GM23338 (cell line): ENCODE measurements at regions not wholly inside any gene's neighbourhood (a gene's known extent, or its start where the extent isn't known, plus 50 kb on each side); places are given as distances from the start of the nearest gene placed in this dataset.

Experiments
- ATAC-seq: fragments of 200-7000 bp; cut with Tn5 transposase; 3 replicates; pipeline ENCODE4 v1.9.1; 2020
- DNase-seq: peaks from one replicate; pipeline ENCODE4 v3.0.0-alpha.2; 2015; ENCODE audit warnings: low spot score
- H2AFZ ChIP-seq: fragments of 200-600 bp; sonication (generic); 2 replicates; pipeline ENCODE4 v1.8.0; 2016; ENCODE audit warnings: antibody characterized with exemption, mild to moderate bottlenecking, moderate library complexity
- H3F3A ChIP-seq: fragments of 200-600 bp; sonication (generic); replicated peaks from 2 replicates; pipeline ENCODE4 v1.8.0; 2017; ENCODE audit warnings: antibody characterized with exemption, mixed run types, low read depth
- H3K27ac ChIP-seq: fragments of 200-600 bp; sonication (generic); 2 replicates; pipeline ENCODE4 v1.6.1; 2016; ENCODE audit warnings: low read depth
- H3K27me3 ChIP-seq: fragments of 200-600 bp; sonication (generic); 2 replicates; pipeline ENCODE4 v1.8.0; 2016; ENCODE audit warnings: mild to moderate bottlenecking, mixed run types, moderate library complexity; ENCODE audit not compliant: insufficient read depth
- H3K36me3 ChIP-seq: fragments of 200-600 bp; sonication (generic); 2 replicates; pipeline ENCODE4 v1.8.0; 2016; ENCODE audit warnings: mild to moderate bottlenecking; ENCODE audit not compliant: insufficient read depth
- H3K4me1 ChIP-seq: fragments of 200-600 bp; sonication (generic); 2 replicates; pipeline ENCODE4 v1.8.0; 2016; ENCODE audit warnings: mild to moderate bottlenecking, moderate library complexity; ENCODE audit not compliant: insufficient read depth
- H3K4me2 ChIP-seq: fragments of 200-600 bp; sonication (generic); 2 replicates; pipeline ENCODE4 v1.7.1; 2017; ENCODE audit warnings: mixed run types
- H3K4me3 ChIP-seq: fragments of 200-600 bp; sonication (generic); 2 replicates; pipeline ENCODE4 v1.6.1; 2016; ENCODE audit warnings: mixed run types
- H3K79me2 ChIP-seq: fragments of 200-600 bp; sonication (generic); replicated peaks from 2 replicates; pipeline ENCODE4 v1.8.0; 2017; ENCODE audit warnings: mild to moderate bottlenecking; ENCODE audit not compliant: insufficient read depth
- H3K9me2 ChIP-seq: fragments of 200-600 bp; sonication (generic); 2 replicates; pipeline ENCODE4 v1.8.0; 2017; ENCODE audit not compliant: insufficient read depth
- H4K20me1 ChIP-seq: fragments of 200-600 bp; sonication (generic); replicated peaks from 2 replicates; pipeline ENCODE4 v1.8.0; 2017; ENCODE audit warnings: mild to moderate bottlenecking; ENCODE audit not compliant: insufficient read depth
- H3K27ac Mint-ChIP-seq: 2 replicates; pipeline ENCODE4 v1.8.0; 2020; ENCODE audit warnings: inconsistent platforms, mild to moderate bottlenecking, moderate library complexity, mixed read lengths
- H3K27me3 Mint-ChIP-seq: 3 replicates; pipeline ENCODE4 v1.8.0; 2022; ENCODE audit warnings: low read depth, mild to moderate bottlenecking, moderate library complexity, mixed read lengths, inconsistent platforms; ENCODE audit not compliant: insufficient read depth, poor library complexity
- H3K36me3 Mint-ChIP-seq: 3 replicates; pipeline ENCODE4 v1.8.0; 2021; ENCODE audit warnings: low read depth, mild to moderate bottlenecking, inconsistent platforms, moderate library complexity, mixed read lengths
- H3K4me1 Mint-ChIP-seq: 3 replicates; pipeline ENCODE4 v1.8.0; 2020; ENCODE audit warnings: mild to moderate bottlenecking, inconsistent platforms, mixed read lengths
- H3K4me3 Mint-ChIP-seq: 3 replicates; pipeline ENCODE4 v1.8.0; 2021; ENCODE audit warnings: moderate library complexity, mild to moderate bottlenecking, inconsistent platforms, mixed read lengths
- H3K9me3 Mint-ChIP-seq: 3 replicates; pipeline ENCODE4 v1.8.0; 2020; ENCODE audit warnings: moderate library complexity, mild to moderate bottlenecking, inconsistent platforms, mixed read lengths
- CREB1 ChIP-seq: fragments of 250-450 bp; sonication (Bioruptor Pico); IDR thresholded peaks from 2 replicates; pipeline ENCODE4 v1.5.0; 2020; ENCODE audit warnings: low read depth, mild to moderate bottlenecking, moderate library complexity
- EZH2 ChIP-seq: fragments of 200-600 bp; sonication (generic); IDR thresholded peaks from one replicate; pipeline ENCODE4 v1.8.0; 2017; ENCODE audit warnings: antibody characterized with exemption, mild to moderate bottlenecking, low read depth; ENCODE audit not compliant: unreplicated experiment
- EZH2phosphoT487 ChIP-seq: fragments of 200-600 bp; sonication (generic); IDR thresholded peaks from one replicate; pipeline ENCODE4 v1.8.1; 2018; ENCODE audit warnings: antibody characterized with exemption; ENCODE audit not compliant: unreplicated experiment
- JUNB ChIP-seq: IDR thresholded peaks from one replicate; pipeline ENCODE4 v1.6.1; 2016; ENCODE audit warnings: antibody characterized with exemption; ENCODE audit not compliant: unreplicated experiment
- NANOG ChIP-seq: IDR thresholded peaks from 2 replicates; pipeline ENCODE4 v1.6.1; 2016; ENCODE audit warnings: antibody characterized with exemption, borderline replicate concordance
- STAT1 ChIP-seq: IDR thresholded peaks from one replicate; pipeline ENCODE4 v1.6.1; 2016; ENCODE audit warnings: antibody characterized with exemption; ENCODE audit not compliant: unreplicated experiment
- TF ChIP-seq, protein P1 (sequence below): fragments of 250-450 bp; sonication (Bioruptor Pico); IDR thresholded peaks from 2 replicates; pipeline ENCODE4 v1.5.0; 2020; ENCODE audit warnings: mild to moderate bottlenecking, moderate library complexity
- TF ChIP-seq, protein P2 (sequence below), 2 experiments: fragments of 200-600 bp in 1 of 2; sonication (generic) in 1 of 2; conservative IDR thresholded peaks; 2 replicates each; pipeline versions ENCODE4 v1.5.1 to v1.6.1; 2016 to 2017; ENCODE audit warnings: antibody characterized with exemption in 2 of 2, low read depth in 2 of 2, mild to moderate bottlenecking in 2 of 2, moderate library complexity in 1 of 2
- TF ChIP-seq, protein P3 (sequence below): IDR thresholded peaks from one replicate; pipeline ENCODE4 v1.6.1; 2018; ENCODE audit warnings: antibody characterized with exemption; ENCODE audit not compliant: unreplicated experiment

DNA sequence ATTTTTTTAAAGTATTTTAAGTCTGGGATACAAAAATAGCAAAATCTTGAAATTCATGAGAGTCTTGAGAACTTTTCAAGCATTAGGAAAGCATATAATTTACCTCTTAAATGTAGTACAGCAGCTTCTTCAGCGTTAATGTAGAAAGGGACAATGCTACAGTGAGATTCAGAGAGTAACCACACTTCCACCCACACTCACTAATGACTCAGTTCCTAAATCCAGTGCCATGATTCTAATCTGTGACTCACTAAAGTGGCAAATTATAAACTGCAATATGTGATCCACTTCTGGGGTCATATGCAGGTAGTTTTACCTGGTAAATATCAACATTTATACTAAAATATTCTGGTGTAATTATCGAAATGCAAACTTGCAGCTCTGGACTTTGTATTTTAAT, 434.5 kb upstream of the TUSC1 start (continued):
- TF ChIP-seq, protein P1, sequence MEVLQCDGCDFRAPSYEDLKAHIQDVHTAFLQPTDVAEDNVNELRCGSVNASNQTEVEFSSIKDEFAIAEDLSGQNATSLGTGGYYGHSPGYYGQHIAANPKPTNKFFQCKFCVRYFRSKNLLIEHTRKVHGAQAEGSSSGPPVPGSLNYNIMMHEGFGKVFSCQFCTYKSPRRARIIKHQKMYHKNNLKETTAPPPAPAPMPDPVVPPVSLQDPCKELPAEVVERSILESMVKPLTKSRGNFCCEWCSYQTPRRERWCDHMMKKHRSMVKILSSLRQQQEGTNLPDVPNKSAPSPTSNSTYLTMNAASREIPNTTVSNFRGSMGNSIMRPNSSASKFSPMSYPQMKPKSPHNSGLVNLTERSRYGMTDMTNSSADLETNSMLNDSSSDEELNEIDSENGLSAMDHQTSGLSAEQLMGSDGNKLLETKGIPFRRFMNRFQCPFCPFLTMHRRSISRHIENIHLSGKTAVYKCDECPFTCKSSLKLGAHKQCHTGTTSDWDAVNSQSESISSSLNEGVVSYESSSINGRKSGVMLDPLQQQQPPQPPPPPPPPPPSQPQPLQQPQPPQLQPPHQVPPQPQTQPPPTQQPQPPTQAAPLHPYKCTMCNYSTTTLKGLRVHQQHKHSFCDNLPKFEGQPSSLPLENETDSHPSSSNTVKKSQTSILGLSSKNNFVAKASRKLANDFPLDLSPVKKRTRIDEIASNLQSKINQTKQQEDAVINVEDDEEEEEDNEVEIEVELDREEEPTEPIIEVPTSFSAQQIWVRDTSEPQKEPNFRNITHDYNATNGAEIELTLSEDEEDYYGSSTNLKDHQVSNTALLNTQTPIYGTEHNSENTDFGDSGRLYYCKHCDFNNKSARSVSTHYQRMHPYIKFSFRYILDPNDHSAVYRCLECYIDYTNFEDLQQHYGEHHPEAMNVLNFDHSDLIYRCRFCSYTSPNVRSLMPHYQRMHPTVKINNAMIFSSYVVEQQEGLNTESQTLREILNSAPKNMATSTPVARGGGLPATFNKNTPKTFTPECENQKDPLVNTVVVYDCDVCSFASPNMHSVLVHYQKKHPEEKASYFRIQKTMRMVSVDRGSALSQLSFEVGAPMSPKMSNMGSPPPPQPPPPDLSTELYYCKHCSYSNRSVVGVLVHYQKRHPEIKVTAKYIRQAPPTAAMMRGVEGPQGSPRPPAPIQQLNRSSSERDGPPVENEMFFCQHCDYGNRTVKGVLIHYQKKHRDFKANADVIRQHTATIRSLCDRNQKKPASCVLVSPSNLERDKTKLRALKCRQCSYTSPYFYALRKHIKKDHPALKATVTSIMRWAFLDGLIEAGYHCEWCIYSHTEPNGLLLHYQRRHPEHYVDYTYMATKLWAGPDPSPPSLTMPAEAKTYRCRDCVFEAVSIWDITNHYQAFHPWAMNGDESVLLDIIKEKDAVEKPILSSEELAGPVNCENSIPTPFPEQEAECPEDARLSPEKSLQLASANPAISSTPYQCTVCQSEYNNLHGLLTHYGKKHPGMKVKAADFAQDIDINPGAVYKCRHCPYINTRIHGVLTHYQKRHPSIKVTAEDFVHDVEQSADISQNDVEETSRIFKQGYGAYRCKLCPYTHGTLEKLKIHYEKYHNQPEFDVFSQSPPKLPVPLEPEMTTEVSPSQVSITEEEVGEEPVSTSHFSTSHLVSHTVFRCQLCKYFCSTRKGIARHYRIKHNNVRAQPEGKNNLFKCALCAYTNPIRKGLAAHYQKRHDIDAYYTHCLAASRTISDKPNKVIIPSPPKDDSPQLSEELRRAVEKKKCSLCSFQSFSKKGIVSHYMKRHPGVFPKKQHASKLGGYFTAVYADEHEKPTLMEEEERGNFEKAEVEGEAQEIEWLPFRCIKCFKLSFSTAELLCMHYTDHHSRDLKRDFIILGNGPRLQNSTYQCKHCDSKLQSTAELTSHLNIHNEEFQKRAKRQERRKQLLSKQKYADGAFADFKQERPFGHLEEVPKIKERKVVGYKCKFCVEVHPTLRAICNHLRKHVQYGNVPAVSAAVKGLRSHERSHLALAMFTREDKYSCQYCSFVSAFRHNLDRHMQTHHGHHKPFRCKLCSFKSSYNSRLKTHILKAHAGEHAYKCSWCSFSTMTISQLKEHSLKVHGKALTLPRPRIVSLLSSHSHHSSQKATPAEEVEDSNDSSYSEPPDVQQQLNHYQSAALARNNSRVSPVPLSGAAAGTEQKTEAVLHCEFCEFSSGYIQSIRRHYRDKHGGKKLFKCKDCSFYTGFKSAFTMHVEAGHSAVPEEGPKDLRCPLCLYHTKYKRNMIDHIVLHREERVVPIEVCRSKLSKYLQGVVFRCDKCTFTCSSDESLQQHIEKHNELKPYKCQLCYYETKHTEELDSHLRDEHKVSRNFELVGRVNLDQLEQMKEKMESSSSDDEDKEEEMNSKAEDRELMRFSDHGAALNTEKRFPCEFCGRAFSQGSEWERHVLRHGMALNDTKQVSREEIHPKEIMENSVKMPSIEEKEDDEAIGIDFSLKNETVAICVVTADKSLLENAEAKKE (CRISPR knock-in tag) = no peak
- TF ChIP-seq CREB1 (no peak), EZH2phosphoT487 (no peak), STAT1 (no peak), NANOG (no peak)
- TF ChIP-seq, protein P2, sequence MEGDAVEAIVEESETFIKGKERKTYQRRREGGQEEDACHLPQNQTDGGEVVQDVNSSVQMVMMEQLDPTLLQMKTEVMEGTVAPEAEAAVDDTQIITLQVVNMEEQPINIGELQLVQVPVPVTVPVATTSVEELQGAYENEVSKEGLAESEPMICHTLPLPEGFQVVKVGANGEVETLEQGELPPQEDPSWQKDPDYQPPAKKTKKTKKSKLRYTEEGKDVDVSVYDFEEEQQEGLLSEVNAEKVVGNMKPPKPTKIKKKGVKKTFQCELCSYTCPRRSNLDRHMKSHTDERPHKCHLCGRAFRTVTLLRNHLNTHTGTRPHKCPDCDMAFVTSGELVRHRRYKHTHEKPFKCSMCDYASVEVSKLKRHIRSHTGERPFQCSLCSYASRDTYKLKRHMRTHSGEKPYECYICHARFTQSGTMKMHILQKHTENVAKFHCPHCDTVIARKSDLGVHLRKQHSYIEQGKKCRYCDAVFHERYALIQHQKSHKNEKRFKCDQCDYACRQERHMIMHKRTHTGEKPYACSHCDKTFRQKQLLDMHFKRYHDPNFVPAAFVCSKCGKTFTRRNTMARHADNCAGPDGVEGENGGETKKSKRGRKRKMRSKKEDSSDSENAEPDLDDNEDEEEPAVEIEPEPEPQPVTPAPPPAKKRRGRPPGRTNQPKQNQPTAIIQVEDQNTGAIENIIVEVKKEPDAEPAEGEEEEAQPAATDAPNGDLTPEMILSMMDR (conservative IDR thresholded peaks at IDR 0.05; ENCODE audit: low read depth in 2 of 2) = no peak

DNA sequence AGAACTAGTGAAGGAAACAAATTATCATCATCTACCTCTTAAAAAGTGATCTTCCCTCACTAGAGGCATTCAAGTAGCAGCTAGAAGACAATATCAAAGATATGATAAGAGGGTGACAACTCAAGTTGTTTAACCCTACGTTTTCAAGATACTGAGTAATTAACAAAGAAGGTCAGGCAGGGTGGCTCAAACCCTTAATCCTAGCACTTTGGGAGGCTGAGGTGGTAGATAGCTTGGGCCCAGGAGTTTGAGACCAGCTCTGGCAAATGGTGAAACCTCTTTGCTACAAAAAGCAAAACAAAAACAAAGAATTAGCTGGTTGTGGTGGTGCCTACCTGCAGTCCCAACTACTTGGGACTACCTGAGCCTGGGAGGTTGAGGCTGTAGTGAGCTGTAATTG, 408.2 kb upstream of the TUSC1 start:
- no peaks in the 10 kb centered on the region for H3K27me3 Mint-ChIP-seq
- no peak overlapping the region for H3K27ac Mint-ChIP-seq
- Histone ChIP-seq H2AFZ (no peak overlapping the region), H4K20me1 (no peaks in the 10 kb centered on the region), H3K36me3 (no peaks in the 10 kb centered on the region), H3K4me2 (no peak overlapping the region), H3F3A (no peaks in the 10 kb centered on the region), H3K4me3 (no peak overlapping the region), H3K27ac (no peak overlapping the region), H3K79me2 (no peaks in the 10 kb centered on the region), H3K27me3 (no peaks in the 10 kb centered on the region), H3K9me2 (no peaks in the 10 kb centered on the region), H3K4me1 (no peaks in the 10 kb centered on the region)
- H3K36me3 Mint-ChIP-seq = no peaks in the 10 kb centered on the region
- no peak overlapping the region for H3K4me3 Mint-ChIP-seq
- no peak for ATAC-seq
- no peaks in the 10 kb centered on the region for H3K4me1 Mint-ChIP-seq
- no peaks in the 10 kb centered on the region for H3K9me3 Mint-ChIP-seq
- no peak for DNase-seq
- TF ChIP-seq EZH2 (no peak), NANOG (no peak), JUNB (no peak), STAT1 (no peak), CREB1 (no peak)
- TF ChIP-seq, protein P2 (conservative IDR thresholded peaks at IDR 0.05; ENCODE audit: low read depth in 2 of 2) = no peak
- TF ChIP-seq, protein P3, sequence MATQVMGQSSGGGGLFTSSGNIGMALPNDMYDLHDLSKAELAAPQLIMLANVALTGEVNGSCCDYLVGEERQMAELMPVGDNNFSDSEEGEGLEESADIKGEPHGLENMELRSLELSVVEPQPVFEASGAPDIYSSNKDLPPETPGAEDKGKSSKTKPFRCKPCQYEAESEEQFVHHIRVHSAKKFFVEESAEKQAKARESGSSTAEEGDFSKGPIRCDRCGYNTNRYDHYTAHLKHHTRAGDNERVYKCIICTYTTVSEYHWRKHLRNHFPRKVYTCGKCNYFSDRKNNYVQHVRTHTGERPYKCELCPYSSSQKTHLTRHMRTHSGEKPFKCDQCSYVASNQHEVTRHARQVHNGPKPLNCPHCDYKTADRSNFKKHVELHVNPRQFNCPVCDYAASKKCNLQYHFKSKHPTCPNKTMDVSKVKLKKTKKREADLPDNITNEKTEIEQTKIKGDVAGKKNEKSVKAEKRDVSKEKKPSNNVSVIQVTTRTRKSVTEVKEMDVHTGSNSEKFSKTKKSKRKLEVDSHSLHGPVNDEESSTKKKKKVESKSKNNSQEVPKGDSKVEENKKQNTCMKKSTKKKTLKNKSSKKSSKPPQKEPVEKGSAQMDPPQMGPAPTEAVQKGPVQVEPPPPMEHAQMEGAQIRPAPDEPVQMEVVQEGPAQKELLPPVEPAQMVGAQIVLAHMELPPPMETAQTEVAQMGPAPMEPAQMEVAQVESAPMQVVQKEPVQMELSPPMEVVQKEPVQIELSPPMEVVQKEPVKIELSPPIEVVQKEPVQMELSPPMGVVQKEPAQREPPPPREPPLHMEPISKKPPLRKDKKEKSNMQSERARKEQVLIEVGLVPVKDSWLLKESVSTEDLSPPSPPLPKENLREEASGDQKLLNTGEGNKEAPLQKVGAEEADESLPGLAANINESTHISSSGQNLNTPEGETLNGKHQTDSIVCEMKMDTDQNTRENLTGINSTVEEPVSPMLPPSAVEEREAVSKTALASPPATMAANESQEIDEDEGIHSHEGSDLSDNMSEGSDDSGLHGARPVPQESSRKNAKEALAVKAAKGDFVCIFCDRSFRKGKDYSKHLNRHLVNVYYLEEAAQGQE = no peak
